ENCODE measurements at regions not wholly inside any gene's neighbourhood (a gene's known extent, or its start where the extent isn't known, plus 50 kb on each side); places are given as distances from the start of the nearest gene placed in this dataset.

DNA sequence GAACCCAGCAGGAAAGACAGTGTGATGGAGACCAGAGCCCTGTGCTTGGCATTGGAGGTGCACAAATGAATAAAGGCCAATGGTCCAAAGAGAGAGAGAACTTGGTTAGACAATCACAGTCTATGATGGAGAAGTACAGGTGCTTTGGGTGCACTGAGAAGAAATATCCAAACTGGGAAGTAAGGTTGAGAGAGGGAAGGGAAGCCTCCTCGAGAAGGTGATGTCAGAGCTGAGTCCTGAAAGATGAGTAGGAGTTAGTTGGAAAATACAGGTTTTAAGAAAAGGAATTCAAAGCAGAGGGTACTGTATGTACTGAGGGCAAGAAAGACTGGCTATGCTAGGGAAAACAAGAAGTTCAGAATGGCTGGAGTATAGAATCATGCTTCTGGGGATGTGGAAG, 94.1 kb upstream of the CD53 start:
- Histone ChIP-seq H2AFZ (ENCODE audit: low read depth, low read length) (no peak overlapping the region), H3K36me3 (ENCODE audit: control insufficient read depth in 2 of 2, extremely low read depth in 1 of 2, insufficient read depth in 2 of 2, low read length in 2 of 2) (no peaks in the 10 kb centered on the region), H3K9ac (replicated peaks; ENCODE audit: extremely low read depth, insufficient read depth, low read length) (no peak overlapping the region), H3K4me1 (ENCODE audit: control insufficient read depth, extremely low read depth, insufficient read depth, low read length) (no peaks in the 10 kb centered on the region), H4K20me1 (replicated peaks; ENCODE audit: control insufficient read depth, extremely low read depth, insufficient read depth, low read length) (no peaks in the 10 kb centered on the region), H3K9me1 (replicated peaks; ENCODE audit: control insufficient read depth, extremely low read depth, insufficient read depth, low read length) (no peaks in the 10 kb centered on the region), H3K9me3 (replicated peaks; ENCODE audit: control insufficient read depth, insufficient read depth, low read length) (no peaks in the 10 kb centered on the region), H3K79me2 (ENCODE audit: control insufficient read depth, insufficient read depth, low read length) (no peaks in the 10 kb centered on the region), H3K4me3 (replicated peaks in 1 of 3; ENCODE audit: insufficient read depth in 1 of 3, low read depth in 1 of 3, low read length in 3 of 3) (no peak overlapping the region), H3K4me2 (ENCODE audit: insufficient read depth, low read length) (no peak overlapping the region), H3K27ac (ENCODE audit: insufficient read depth, low read depth, low read length) (no peak overlapping the region), H3K27me3 (ENCODE audit: control insufficient read depth in 2 of 2, insufficient read depth in 2 of 2, low read length in 2 of 2) (no peaks in the 10 kb centered on the region)
- dilution Hi-C loops (cut with MboI; ENCODE audit: extremely low pct_ligation_motif_present, low sequenced_read_pairs) = no loop called here
- no TSS peak for BruUV-seq (replicated peaks)
- FAIRE-seq (no peak), DNase-seq (ENCODE audit: low read depth, low spot score) (no peak)
- ChIA-PET POLR2A (no interaction called here), CTCF (interaction anchor here (1.2 to 4.3 kb wide), 3 partner anchors 14 to 160 kb away, joined by 3 to 38 read pairs (median 3); no protein-coding TSS in a partner anchor)
- intact Hi-C loops (cut with micrococcal nuclease) = no loop called here
- TF ChIP-seq, protein P1, sequence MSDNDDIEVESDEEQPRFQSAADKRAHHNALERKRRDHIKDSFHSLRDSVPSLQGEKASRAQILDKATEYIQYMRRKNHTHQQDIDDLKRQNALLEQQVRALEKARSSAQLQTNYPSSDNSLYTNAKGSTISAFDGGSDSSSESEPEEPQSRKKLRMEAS (IDR thresholded peaks at IDR 0.05; ENCODE audit: insufficient read depth, insufficient read length) = no peak
- TF ChIP-seq POLR2AphosphoS5 (IDR thresholded peaks at IDR 0.05; ENCODE audit: insufficient read depth, low read depth, low read length) (no peak), FOS (IDR thresholded peaks at IDR 0.05; ENCODE audit: borderline replicate concordance, insufficient read depth, low read length) (no peak), POLR2A (IDR thresholded peaks at IDR 0.05; ENCODE audit: low read depth, low read length) (no peak), JUN (IDR thresholded peaks at IDR 0.05; ENCODE audit: borderline replicate concordance, insufficient read depth, insufficient read length, low read depth) (no peak), EZH2 (IDR thresholded peaks at IDR 0.05; ENCODE audit: borderline replicate concordance, low read depth, low read length, severe bottlenecking) (no peak)
- TF ChIP-seq, protein P2, sequence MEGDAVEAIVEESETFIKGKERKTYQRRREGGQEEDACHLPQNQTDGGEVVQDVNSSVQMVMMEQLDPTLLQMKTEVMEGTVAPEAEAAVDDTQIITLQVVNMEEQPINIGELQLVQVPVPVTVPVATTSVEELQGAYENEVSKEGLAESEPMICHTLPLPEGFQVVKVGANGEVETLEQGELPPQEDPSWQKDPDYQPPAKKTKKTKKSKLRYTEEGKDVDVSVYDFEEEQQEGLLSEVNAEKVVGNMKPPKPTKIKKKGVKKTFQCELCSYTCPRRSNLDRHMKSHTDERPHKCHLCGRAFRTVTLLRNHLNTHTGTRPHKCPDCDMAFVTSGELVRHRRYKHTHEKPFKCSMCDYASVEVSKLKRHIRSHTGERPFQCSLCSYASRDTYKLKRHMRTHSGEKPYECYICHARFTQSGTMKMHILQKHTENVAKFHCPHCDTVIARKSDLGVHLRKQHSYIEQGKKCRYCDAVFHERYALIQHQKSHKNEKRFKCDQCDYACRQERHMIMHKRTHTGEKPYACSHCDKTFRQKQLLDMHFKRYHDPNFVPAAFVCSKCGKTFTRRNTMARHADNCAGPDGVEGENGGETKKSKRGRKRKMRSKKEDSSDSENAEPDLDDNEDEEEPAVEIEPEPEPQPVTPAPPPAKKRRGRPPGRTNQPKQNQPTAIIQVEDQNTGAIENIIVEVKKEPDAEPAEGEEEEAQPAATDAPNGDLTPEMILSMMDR (IDR thresholded peaks at IDR 0.05; ENCODE audit: extremely low read depth in 1 of 2, insufficient read depth in 1 of 2, low read depth in 1 of 2, low read length in 2 of 2) = no peak

Measured in endothelial cell of umbilical vein (primary cell).